ENCODE measurements at regions not wholly inside any gene's neighbourhood (a gene's known extent, or its start where the extent isn't known, plus 50 kb on each side); places are given as distances from the start of the nearest gene placed in this dataset.

DNA sequence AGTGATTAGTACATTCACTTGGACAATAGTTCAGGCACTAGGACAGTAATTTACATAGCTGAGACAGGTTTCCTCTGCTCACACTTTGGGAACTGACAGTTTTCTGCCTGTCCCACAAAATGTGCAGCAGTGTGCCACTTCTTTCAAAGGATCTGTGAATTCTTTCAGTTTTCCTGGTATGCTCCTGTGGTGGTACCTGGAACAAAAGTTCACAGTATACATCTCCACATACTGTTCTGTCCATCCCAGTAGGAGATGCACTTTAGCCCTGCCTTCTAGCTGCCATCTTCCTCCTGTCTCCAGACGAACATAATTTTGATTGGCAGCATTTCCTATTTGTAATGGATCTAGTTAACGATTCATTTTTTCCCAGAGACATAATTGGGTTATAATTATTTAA lies 360.8 kb upstream of the CXorf51B start:
- no peak overlapping the region for H3K27ac ChIP-seq
- H3K27me3 ChIP-seq, result no peaks in the 10 kb centered on the region
- intact Hi-C loops (cut with DNase I), result no loop called here
- 67 to 74% methylated on average over 2 of the region's 2 CpGs for WGBS, 2 donors
- H3K4me1 ChIP-seq, result no peaks in the 10 kb centered on the region
- H3K36me3 ChIP-seq, result no peaks in the 10 kb centered on the region
- ATAC-seq (no peak), DNase-seq (no peak)
- TF ChIP-seq, protein P1, sequence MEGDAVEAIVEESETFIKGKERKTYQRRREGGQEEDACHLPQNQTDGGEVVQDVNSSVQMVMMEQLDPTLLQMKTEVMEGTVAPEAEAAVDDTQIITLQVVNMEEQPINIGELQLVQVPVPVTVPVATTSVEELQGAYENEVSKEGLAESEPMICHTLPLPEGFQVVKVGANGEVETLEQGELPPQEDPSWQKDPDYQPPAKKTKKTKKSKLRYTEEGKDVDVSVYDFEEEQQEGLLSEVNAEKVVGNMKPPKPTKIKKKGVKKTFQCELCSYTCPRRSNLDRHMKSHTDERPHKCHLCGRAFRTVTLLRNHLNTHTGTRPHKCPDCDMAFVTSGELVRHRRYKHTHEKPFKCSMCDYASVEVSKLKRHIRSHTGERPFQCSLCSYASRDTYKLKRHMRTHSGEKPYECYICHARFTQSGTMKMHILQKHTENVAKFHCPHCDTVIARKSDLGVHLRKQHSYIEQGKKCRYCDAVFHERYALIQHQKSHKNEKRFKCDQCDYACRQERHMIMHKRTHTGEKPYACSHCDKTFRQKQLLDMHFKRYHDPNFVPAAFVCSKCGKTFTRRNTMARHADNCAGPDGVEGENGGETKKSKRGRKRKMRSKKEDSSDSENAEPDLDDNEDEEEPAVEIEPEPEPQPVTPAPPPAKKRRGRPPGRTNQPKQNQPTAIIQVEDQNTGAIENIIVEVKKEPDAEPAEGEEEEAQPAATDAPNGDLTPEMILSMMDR (IDR thresholded peaks at IDR 0.05), result no peak
- H3K4me3 ChIP-seq, result no peak overlapping the region
- H3K9me3 ChIP-seq, result peaks cover 0 to 17% (median 0%) of the 10 kb centered on the region in 11 donors

DNA sequence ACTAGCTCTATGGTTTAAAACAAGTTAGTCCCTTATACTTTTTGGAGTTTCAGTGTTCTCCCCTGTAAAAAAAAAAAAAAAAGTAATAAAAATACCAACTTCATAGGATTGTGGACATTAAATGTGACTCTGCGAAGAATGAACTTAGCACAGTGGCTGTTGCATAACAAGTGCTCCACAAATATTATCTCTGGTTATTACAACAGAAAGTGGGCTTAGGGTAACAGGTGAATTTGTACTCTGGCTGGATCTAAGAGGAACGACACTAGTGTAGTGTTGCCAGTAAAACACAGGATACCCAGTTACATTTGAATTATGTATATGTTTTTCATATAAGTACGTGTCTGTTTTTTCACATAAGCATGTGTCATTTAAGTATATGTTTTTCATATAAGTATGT lies 360.3 kb upstream of the CXorf51B start:
- intact Hi-C loops (cut with DNase I), result no loop called here
- TF ChIP-seq, protein P1 (IDR thresholded peaks at IDR 0.05), result no peak
- Histone ChIP-seq H3K9me3 (peaks cover 0 to 15% (median 0%) of the 10 kb centered on the region in 11 donors), H3K4me3 (no peak overlapping the region), H3K27ac (no peak overlapping the region), H3K36me3 (no peaks in the 10 kb centered on the region), H3K4me1 (no peaks in the 10 kb centered on the region), H3K27me3 (no peaks in the 10 kb centered on the region)
- WGBS, 2 donors, result 82 to 85% methylated on average over 3 of the region's 3 CpGs
- DNase-seq, result no peak
- no peak for ATAC-seq

DNA sequence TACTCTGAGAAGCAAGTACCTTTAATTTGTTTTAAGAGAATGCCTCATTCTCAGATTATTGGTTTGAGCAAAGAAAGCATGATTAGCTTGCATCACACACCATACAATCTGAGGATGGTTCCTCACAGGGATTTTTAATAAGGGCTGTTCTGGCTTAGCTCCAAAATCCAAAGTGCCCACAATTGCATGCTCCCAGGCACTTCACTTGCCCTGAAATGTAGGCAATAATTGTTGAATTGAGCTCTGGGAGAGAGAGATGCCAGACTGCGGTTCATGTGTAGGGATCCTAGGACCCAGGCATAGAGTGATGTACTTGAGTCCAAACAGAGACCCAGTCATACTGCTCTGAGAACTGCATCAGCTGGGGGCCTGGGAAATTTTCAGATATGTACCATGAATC lies 358.4 kb upstream of the CXorf51B start:
- H3K27me3 ChIP-seq, result no peaks in the 10 kb centered on the region
- WGBS, 2 donors, result 89 to 93% methylated on average over 1 of the region's 1 CpG
- no peaks in the 10 kb centered on the region for H3K36me3 ChIP-seq

DNA sequence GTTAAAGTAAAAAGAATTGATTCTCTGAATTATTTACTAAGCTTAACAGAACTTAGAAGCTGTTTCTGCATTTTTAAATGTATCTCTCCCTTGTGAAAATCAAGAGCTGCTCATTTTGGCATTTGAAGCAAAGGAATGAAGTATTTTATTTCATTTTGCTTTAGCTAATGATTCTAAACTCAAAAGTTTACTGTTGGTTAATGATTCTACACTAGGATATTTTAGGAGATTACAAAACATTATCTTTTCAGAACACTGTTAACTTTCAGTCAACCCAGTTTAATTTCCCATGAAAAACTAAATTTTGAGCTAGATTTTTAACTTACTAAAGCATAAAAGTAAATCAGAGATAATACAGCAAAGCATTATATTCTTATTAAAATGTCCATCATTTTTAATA lies 355.2 kb upstream of the CXorf51B start:
- no peaks in the 10 kb centered on the region for H3K9me3 ChIP-seq
- DNase-seq, result no peak
- no peak for ATAC-seq
- no peaks in the 10 kb centered on the region for H3K4me1 ChIP-seq
- intact Hi-C loops (cut with DNase I), result no loop called here
- no peak overlapping the region for H3K27ac ChIP-seq
- no peaks in the 10 kb centered on the region for H3K27me3 ChIP-seq
- no peaks in the 10 kb centered on the region for H3K36me3 ChIP-seq
- no peak overlapping the region for H3K4me3 ChIP-seq
- TF ChIP-seq, protein P1 (IDR thresholded peaks at IDR 0.05), result no peak

More for the DNA sequence above, 358.4 kb upstream of the CXorf51B start:
- intact Hi-C loops (cut with DNase I), result no loop called here
- Histone ChIP-seq H3K9me3 (peaks cover 0 to 3% (median 0%) of the 10 kb centered on the region in 11 donors), H3K4me3 (no peak overlapping the region), H3K4me1 (no peaks in the 10 kb centered on the region), H3K27ac (no peak overlapping the region)
- TF ChIP-seq, protein P1 (IDR thresholded peaks at IDR 0.05), result no peak
- no peak for DNase-seq
- no peak for ATAC-seq

DNA sequence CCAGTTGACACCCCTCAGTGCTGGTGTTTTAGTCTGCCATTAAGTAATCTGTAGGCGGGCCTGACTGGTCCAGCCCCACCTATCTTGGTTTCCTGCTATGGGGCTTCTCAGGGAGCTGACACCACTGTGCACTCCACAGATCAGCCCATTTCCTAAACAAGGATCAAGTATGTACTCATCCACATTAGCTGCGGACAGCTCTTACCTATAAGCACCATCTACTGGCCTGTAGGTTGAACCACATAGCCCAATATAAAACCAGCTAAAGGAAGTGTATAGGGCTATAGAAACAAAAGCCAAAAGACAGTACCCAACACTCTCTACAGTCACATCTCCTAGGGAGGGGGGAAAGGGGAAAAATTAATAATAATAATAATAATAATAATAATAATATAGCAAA lies 353.5 kb upstream of the CXorf51B start:
- no peak overlapping the region for H3K4me3 ChIP-seq
- intact Hi-C loops (cut with DNase I), result no loop called here
- ATAC-seq (no peak), DNase-seq (no peak)
- no peaks in the 10 kb centered on the region for H3K9me3 ChIP-seq
- no peak overlapping the region for H3K27ac ChIP-seq
- H3K36me3 ChIP-seq, result no peaks in the 10 kb centered on the region
- no peaks in the 10 kb centered on the region for H3K4me1 ChIP-seq
- TF ChIP-seq, protein P1 (IDR thresholded peaks at IDR 0.05), result no peak
- WGBS, 2 donors, result 82 to 93% methylated on average over 2 of the region's 2 CpGs
- H3K27me3 ChIP-seq, result no peaks in the 10 kb centered on the region
